IgD-negative memory B cell (primary cell): ENCODE measurements at regions not wholly inside any gene's neighbourhood (a gene's known extent, or its start where the extent isn't known, plus 50 kb on each side); places are given as distances from the start of the nearest gene placed in this dataset.
A peak's percentile ranks its signal among the peaks of the same experiment; 100 is the strongest.

Experiments used
- H3K27ac Mint-ChIP-seq, 3 donors: one replicate each; pipeline ENCODE4 v1.8.0; 2020 to 2022; ENCODE audit warnings: mild to moderate bottlenecking in 3 of 3, mixed read lengths in 3 of 3, moderate library complexity in 1 of 3
- H3K27me3 Mint-ChIP-seq: one replicate; pipeline ENCODE4 v1.8.0; 2021; ENCODE audit warnings: mixed read lengths
- H3K36me3 Mint-ChIP-seq: one replicate; pipeline ENCODE4 v1.8.0; 2020; ENCODE audit warnings: mild to moderate bottlenecking, mixed read lengths
- H3K4me1 Mint-ChIP-seq, 3 donors: one replicate each; pipeline ENCODE4 v1.8.0; 2020 to 2022; ENCODE audit warnings: mixed read lengths in 3 of 3, mild to moderate bottlenecking in 1 of 3
- H3K4me3 Mint-ChIP-seq, 4 donors: one replicate each; pipeline ENCODE4 v1.8.0; 2020 to 2022; ENCODE audit warnings: mild to moderate bottlenecking in 4 of 4, mixed read lengths in 4 of 4, moderate library complexity in 3 of 4
- H3K9me3 Mint-ChIP-seq, 3 donors: one replicate each; pipeline ENCODE4 v1.8.0; 2020 to 2021; ENCODE audit warnings: mixed read lengths in 3 of 3, mild to moderate bottlenecking in 1 of 3

DNA sequence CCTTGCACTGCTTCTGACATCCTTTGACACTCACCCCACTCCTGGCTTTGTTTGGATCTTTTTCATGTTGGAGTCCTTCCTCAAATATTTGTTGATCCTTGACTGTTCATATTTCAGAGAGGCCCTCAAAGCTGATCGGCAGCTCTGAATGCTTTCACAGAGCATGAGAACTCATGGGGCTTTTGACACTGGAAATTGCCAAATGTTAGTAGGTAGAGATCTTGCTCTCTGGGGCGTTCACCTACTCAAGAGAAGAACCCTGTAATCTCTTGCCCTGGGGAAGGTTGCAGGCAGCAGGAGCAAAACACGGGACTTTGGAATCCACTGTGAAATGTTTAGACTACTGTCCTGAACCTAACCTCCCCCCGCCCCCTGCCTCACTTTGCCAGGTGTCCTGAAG, 67.4 kb upstream of the STUM start:
- Mint-ChIP-seq H3K36me3 (no peaks in the 10 kb centered on the region), H3K4me3 (no peak overlapping the region), H3K27me3 (peaks cover 17% of the 10 kb centered on the region)

DNA sequence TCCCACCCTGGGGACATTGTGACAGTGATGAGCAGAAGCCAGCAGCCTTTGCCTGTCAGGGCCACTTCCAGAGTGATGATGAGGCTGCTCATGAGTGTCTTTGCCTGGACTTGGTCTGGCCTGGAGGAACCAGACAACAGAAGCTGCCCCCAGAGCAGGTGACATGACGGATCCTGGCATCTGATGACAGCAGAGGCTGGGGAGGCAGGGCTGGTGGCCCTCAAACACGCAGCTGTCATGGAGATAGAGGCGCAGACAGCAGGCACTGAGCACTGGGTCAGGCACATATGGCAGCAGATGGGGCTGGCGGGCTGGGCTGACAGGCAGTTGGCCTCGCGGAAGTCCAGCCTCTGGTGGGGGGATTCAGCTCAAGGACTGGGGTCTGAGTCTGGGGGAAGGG, 66.4 kb upstream of the STUM start:
- no peaks in the 10 kb centered on the region for H3K36me3 Mint-ChIP-seq
- H3K27me3 Mint-ChIP-seq: peaks cover 18% of the 10 kb centered on the region
- H3K4me3 Mint-ChIP-seq: no peak overlapping the region
- H3K27ac Mint-ChIP-seq: no peak overlapping the region
- H3K4me1 Mint-ChIP-seq: peaks cover 0 to 5% (median 0%) of the 10 kb centered on the region in 3 donors
- no peaks in the 10 kb centered on the region for H3K9me3 Mint-ChIP-seq

More for the DNA sequence above, 67.4 kb upstream of the STUM start:
- peaks cover 0 to 3% (median 0%) of the 10 kb centered on the region in 3 donors for H3K4me1 Mint-ChIP-seq
- no peak overlapping the region for H3K27ac Mint-ChIP-seq
- H3K9me3 Mint-ChIP-seq: no peaks in the 10 kb centered on the region

GRCh38 chr1:226482975-226483700, 65.4 kb upstream of the STUM start:
- Mint-ChIP-seq H3K9me3 (no peaks in the 10 kb centered on the region), H3K27me3 (peaks cover 19% of the 10 kb centered on the region), H3K27ac (peak overlapping the region in 1 of 3 donors; percentile 29), H3K4me1 (peaks cover 0 to 5% (median 0%) of the 10 kb centered on the region in 3 donors), H3K36me3 (no peaks in the 10 kb centered on the region), H3K4me3 (no peak overlapping the region)

DNA sequence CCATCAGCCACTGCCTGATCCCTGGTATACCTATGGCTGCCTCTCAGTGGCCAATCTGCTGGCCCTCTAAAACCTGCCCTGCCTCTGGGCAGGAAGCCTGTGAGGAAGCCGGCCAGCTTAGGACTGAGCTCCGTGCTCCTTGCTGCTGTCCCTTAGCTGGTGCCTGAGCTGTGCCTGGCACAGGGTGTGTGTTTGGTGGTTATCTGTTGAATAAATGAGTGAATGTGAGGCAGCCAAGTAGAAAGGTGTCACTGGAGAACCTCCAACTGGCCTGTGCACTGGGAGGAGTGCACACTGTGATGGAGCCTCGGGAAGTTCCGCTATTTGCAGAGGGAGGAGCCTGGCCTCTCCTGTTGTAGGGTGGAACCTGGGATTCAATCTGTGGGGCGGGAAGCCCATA, 63.4 kb upstream of the STUM start:
- H3K27me3 Mint-ChIP-seq: peaks cover 25% of the 10 kb centered on the region
- H3K36me3 Mint-ChIP-seq: no peaks in the 10 kb centered on the region

GRCh38 chr1:226486161-226486560, 62.4 kb upstream of the STUM start:
- Mint-ChIP-seq H3K4me3 (no peak overlapping the region), H3K27ac (no peak overlapping the region), H3K4me1 (peaks cover 0 to 7% (median 0%) of the 10 kb centered on the region in 3 donors), H3K27me3 (peaks cover 25% of the 10 kb centered on the region), H3K36me3 (no peaks in the 10 kb centered on the region), H3K9me3 (no peaks in the 10 kb centered on the region)

More for the DNA sequence above, 63.4 kb upstream of the STUM start:
- Mint-ChIP-seq H3K27ac (no peak overlapping the region), H3K9me3 (no peaks in the 10 kb centered on the region), H3K4me1 (peaks cover 0 to 6% (median 0%) of the 10 kb centered on the region in 3 donors), H3K4me3 (no peak overlapping the region)

DNA sequence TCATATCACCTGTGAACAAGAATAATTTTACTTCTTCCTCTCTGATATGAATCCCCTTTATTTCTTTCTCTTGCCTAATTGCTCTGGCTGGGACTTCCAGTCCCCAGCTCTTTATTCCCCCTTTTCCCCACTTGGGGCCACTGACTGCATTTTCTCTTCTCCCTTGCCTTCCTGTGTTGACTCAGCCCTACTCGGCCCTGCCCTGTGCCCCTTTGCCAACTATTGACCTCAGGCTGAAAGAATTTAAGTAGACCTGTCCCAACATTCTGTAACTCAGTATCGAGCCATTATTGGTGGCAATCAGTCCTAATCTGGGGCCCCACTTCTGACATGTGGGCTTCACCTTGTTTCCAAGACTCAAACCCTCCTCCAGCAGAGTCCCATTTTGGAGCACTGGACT, 60.6 kb upstream of the STUM start:
- Mint-ChIP-seq H3K27me3 (peaks cover 20% of the 10 kb centered on the region), H3K36me3 (peaks cover 2% of the 10 kb centered on the region), H3K4me3 (no peak overlapping the region), H3K4me1 (peaks cover 0 to 11% (median 6%) of the 10 kb centered on the region in 3 donors), H3K9me3 (no peaks in the 10 kb centered on the region), H3K27ac (no peak overlapping the region)

DNA sequence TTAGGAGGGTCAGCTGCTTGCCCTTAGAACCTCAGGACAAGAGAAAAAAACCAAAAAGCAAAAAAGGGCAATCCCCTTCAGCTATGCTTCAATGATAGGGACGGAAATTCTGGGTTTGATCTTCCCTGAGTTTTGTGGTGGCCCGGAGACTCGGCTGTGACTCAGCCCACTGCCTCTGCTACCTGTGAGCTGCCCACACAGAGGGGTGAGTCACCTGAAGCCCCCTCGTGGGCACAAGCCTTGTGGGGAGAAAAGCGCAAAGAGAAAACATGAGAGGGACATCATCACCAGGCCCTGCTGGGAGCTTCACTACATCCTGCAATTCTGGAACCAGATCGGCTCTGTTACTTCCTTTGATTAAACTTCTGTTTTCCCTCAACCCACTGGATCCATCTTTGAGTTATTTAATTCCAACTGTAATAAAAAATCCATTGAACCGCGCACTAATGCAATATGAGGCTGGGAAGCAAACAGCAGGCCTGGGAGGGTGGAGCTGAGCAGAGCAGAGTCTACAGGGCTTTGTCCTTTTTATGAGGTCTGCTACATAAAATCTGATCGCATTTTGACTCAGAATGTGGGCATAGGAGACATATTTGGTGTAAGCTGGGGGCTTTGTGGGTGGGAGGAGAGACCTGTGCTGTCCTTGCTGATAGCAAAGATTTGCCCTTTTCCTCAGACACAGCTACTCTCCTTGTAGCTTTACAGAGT, 58.7 kb upstream of the STUM start:
- Mint-ChIP-seq H3K4me3 (peak overlapping the region in 2 of 4 donors; percentile 4 to 45), H3K36me3 (peaks cover 2% of the 10 kb centered on the region), H3K4me1 (peaks cover 0 to 11% (median 6%) of the 10 kb centered on the region in 3 donors), H3K27me3 (peaks cover 13% of the 10 kb centered on the region), H3K9me3 (no peaks in the 10 kb centered on the region), H3K27ac (no peak overlapping the region)

GRCh38 chr1:226490426-226490809, 58.1 kb upstream of the STUM start:
- Mint-ChIP-seq H3K36me3 (peaks cover 2% of the 10 kb centered on the region), H3K4me3 (peak overlapping the region in 1 of 4 donors; percentile 4), H3K4me1 (peaks cover 0 to 11% (median 6%) of the 10 kb centered on the region in 3 donors), H3K9me3 (no peaks in the 10 kb centered on the region), H3K27me3 (peaks cover 12% of the 10 kb centered on the region), H3K27ac (no peak overlapping the region)

DNA sequence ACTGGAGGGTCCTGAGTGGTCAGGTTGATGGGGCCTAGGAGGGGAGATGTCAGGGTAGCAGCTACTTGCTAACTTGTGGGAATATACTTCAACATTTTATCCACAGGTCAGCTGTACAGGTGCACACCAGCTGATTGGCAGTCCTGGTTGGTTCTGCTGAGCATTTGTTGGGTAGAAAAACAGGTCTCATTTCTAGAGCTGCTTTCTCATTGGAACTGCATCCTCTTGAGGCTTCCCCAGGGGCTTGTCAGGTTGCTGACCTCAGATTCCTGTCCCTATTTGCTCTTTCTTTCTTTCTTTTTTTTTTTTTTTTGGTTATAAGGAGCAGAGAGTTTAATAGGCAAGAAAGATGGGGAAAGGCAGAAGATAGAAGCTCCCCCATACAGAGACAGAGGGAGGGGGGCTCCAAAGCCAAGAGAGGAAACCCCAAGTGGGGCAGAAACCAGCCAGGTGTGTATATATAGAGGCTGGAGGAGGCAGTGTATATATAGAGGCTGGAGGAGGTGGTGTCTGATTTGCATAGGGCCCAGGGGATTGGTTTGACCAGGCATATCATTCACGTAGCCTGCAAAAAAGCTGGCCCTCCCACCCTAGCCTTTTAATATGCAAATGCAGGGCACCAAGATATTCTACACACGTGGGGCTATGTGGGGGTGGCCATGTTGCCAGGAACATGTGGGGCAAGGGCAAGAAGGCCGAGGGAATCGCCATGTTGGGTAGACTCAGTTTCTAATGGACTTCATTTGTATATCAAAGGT, 57.3 kb upstream of the STUM start:
- Mint-ChIP-seq H3K4me3 (no peak overlapping the region), H3K4me1 (peaks cover 0 to 9% (median 6%) of the 10 kb centered on the region in 3 donors), H3K9me3 (no peaks in the 10 kb centered on the region), H3K27me3 (peaks cover 12% of the 10 kb centered on the region), H3K36me3 (peaks cover 2% of the 10 kb centered on the region), H3K27ac (no peak overlapping the region)

GRCh38 chr1:226492426-226493137, 56.0 kb upstream of the STUM start:
- peaks cover 10% of the 10 kb centered on the region for H3K27me3 Mint-ChIP-seq
- no peak overlapping the region for H3K4me3 Mint-ChIP-seq
- H3K36me3 Mint-ChIP-seq: peaks cover 2% of the 10 kb centered on the region
- no peaks in the 10 kb centered on the region for H3K9me3 Mint-ChIP-seq
- no peak overlapping the region for H3K27ac Mint-ChIP-seq
- H3K4me1 Mint-ChIP-seq: peaks cover 0 to 6% (median 6%) of the 10 kb centered on the region in 3 donors

DNA sequence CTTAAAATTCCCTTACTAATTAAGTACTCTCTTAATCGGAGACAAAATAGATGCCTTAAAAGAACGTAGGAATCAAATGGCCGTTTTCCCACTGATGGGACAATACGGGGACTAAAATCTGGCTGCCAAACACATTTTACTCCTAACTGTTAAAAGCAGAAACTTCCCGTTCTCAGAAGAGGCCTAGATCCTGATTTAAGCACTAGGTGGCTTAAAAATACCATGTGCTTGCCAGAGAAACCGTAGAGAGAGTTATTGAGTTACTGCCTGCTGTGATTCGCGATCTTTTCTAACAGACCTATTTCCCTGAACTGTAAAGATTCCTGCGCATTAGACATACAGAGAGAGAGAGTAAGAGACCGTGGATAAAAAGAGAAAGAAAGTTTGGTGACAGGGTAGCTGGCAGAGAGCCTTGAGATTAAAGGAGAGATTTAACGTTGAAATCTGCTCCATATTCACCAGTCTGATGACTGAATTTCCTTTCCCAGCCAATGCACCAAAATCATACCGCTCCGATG, 54.4 kb upstream of the STUM start:
- Mint-ChIP-seq H3K4me1 (peaks cover 0 to 6% (median 6%) of the 10 kb centered on the region in 3 donors), H3K27me3 (peaks cover 8% of the 10 kb centered on the region), H3K36me3 (peaks cover 2% of the 10 kb centered on the region), H3K27ac (no peak overlapping the region), H3K4me3 (no peak overlapping the region), H3K9me3 (no peaks in the 10 kb centered on the region)

DNA sequence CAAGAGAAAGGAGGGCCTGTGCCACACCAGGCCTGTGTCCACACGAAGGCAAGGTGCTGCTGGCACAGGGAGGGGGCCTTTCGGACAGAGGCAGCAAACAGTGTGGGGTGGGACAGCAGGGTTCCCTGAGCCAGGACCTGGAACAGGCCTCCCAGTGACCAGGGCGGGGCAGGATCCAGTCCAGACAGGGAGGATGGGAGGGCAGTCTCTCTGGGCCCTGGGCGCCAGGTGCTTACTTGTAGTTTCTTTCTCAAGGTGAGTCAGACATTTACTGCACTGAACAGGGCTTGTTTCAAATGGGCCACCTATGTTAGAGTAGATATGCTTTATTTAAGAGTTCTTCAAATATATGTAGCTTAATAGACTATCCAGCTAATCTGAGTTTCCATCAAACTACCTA, 52.8 kb upstream of the STUM start:
- Mint-ChIP-seq H3K4me1 (peaks cover 0 to 6% (median 5%) of the 10 kb centered on the region in 3 donors), H3K27ac (no peak overlapping the region), H3K9me3 (peaks cover 0 to 4% (median 2%) of the 10 kb centered on the region in 3 donors), H3K4me3 (no peak overlapping the region), H3K36me3 (peaks cover 2% of the 10 kb centered on the region), H3K27me3 (peaks cover 6% of the 10 kb centered on the region)

GRCh38 chr1:226496453-226497015, 52.0 kb upstream of the STUM start:
- peaks cover under 1% of the 10 kb centered on the region for H3K36me3 Mint-ChIP-seq
- peaks cover 0 to 2% (median under 1%) of the 10 kb centered on the region in 3 donors for H3K4me1 Mint-ChIP-seq
- H3K27me3 Mint-ChIP-seq: peaks cover 6% of the 10 kb centered on the region
- peaks cover 0 to 4% (median 4%) of the 10 kb centered on the region in 3 donors for H3K9me3 Mint-ChIP-seq
- no peak overlapping the region for H3K4me3 Mint-ChIP-seq
- no peak overlapping the region for H3K27ac Mint-ChIP-seq

DNA sequence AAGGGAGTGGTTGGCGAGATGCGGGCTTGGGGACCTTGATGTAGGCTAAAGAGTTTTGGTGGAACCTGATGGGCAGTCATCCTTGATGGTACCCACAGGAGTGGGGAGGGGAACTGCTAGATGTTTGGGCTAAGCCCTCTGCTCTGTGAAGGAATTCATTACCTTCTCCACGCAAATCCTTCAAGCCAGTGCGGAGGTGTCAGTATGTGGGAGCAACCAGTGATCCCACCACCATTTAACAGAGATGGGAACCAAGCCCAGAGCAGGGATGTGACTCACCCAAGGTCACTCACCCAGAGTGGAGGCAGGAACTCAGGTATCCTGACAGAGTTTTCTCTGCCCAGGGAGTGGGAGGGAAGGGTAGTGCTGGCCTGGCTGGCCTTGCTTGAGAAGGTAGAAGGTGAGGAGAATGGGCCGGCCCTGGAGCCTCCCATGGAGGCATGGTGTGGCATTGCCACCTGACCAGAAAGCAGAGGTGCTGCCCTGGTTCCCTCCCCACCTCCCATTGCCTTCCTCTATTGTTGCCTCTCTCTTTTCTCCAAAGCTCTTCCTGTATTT, 51.2 kb upstream of the STUM start:
- Mint-ChIP-seq H3K36me3 (no peaks in the 10 kb centered on the region), H3K27me3 (peaks cover 11% of the 10 kb centered on the region), H3K4me3 (no peak overlapping the region), H3K4me1 (no peaks in the 10 kb centered on the region), H3K9me3 (peaks cover 0 to 4% (median 4%) of the 10 kb centered on the region in 3 donors), H3K27ac (no peak overlapping the region)
